ENCODE measurements at regions not wholly inside any gene's neighbourhood (a gene's known extent, or its start where the extent isn't known, plus 50 kb on each side); places are given as distances from the start of the nearest gene placed in this dataset.

DNA sequence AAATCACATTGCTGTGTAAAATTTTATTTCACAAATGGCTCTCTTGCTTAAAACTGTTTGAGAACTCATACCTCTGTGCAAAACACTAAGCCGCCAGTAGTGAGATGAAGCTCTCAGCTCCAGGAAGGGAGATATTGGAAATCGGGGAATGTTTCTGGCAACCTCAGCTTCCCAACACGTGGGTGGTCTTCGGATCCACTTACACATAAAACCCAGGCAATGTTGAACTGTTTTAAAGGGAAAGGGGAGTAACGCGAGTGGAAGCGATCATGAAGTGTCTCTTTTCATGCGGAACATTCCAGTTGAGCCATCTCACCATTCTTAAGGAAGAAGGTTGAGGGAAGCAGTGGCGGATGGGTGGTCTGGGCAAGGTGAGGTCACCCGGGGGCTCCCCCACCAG, 136.8 kb downstream of the ASB1 start:
- no peaks in the 10 kb centered on the region for H3K36me3 ChIP-seq (ENCODE audit: control insufficient read depth in 4 of 4, insufficient read depth in 3 of 4, low read depth in 1 of 4, low read length in 3 of 4)
- WGBS: 77% methylated on average over 10 of the region's 10 CpGs
- no peaks in the 10 kb centered on the region for H3K9me3 ChIP-seq (ENCODE audit: control insufficient read depth in 4 of 4, low read length in 3 of 4)
- H3K4me1 ChIP-seq (ENCODE audit: control insufficient read depth in 4 of 4, insufficient read depth in 4 of 4, low read length in 3 of 4): no peaks in the 10 kb centered on the region
- H3K27ac ChIP-seq (ENCODE audit: low read depth in 1 of 2, low read length in 2 of 2): no peak overlapping the region
- H3K4me3 ChIP-seq (ENCODE audit: low read depth in 1 of 3, low read length in 3 of 3): no peak overlapping the region
- TF ChIP-seq RXRA (IDR thresholded peaks at IDR 0.05): no peak
- no peak for TF ChIP-seq HNF4G (IDR thresholded peaks at IDR 0.05)
- TF ChIP-seq, protein P1, sequence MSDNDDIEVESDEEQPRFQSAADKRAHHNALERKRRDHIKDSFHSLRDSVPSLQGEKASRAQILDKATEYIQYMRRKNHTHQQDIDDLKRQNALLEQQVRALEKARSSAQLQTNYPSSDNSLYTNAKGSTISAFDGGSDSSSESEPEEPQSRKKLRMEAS (IDR thresholded peaks at IDR 0.05): no peak
- no peak for TF ChIP-seq SP1 (IDR thresholded peaks at IDR 0.05)
- no peak for TF ChIP-seq GABPA (IDR thresholded peaks at IDR 0.05 in 1 of 2, conservative IDR thresholded peaks at IDR 0.05 in 1 of 2)
- no peak for TF ChIP-seq FOXA2 (IDR thresholded peaks at IDR 0.05)
- no peak for TF ChIP-seq FOXA1 (IDR thresholded peaks at IDR 0.05)
- TF ChIP-seq HNF4A (conservative IDR thresholded peaks at IDR 0.05): no peak
- peaks cover 0 to 3% (median 0%) of the 10 kb centered on the region in 4 donors for H3K27me3 ChIP-seq (ENCODE audit: control insufficient read depth in 4 of 4, insufficient read depth in 4 of 4, low read length in 3 of 4)
- no peak overlapping the region for H3K9ac ChIP-seq (ENCODE audit: low read depth in 1 of 2, low read length in 2 of 2)
- DNase-seq (ENCODE audit: low spot score): no peak

DNA sequence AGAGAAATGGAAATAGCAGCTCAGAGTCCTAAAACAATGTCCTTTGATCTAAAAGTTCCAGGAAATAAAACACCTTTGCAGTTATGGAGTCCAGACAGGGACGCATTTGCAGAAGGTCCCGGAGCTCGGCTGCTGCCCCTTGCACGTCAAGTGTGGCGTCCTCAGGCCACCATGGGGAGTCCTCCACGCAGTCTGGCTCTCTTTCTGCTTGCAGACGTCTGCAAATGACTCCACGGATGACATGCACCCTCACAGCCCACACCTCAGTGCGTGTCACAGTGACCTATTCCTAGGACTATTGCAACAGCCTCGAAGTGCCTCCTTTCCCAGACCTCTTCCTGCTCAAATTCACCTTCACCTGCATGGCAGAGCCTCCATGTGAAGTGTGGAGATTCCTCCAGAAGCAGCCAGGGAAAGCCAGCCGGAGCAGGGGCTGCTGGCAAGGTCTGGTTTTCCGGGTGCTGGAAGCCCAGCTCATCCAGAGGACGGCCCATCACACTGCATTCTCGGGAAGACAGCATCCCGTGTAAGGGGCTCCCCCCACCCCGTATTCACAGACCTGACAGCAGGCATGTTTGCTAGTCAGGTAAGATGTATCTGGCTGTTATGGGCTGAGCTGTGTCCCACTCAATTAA, 137.7 kb downstream of the ASB1 start:
- Histone ChIP-seq H3K27me3 (ENCODE audit: control insufficient read depth in 4 of 4, insufficient read depth in 4 of 4, low read length in 3 of 4) (peaks cover 0 to 3% (median 0%) of the 10 kb centered on the region in 4 donors), H3K9me3 (ENCODE audit: control insufficient read depth in 4 of 4, low read length in 3 of 4) (no peaks in the 10 kb centered on the region), H3K9ac (ENCODE audit: low read depth in 1 of 2, low read length in 2 of 2) (no peak overlapping the region), H3K4me3 (ENCODE audit: low read depth in 1 of 3, low read length in 3 of 3) (no peak overlapping the region), H3K27ac (ENCODE audit: low read depth in 1 of 2, low read length in 2 of 2) (no peak overlapping the region), H3K4me1 (ENCODE audit: control insufficient read depth in 4 of 4, insufficient read depth in 4 of 4, low read length in 3 of 4) (no peaks in the 10 kb centered on the region), H3K36me3 (ENCODE audit: control insufficient read depth in 4 of 4, insufficient read depth in 3 of 4, low read depth in 1 of 4, low read length in 3 of 4) (no peaks in the 10 kb centered on the region)
- TF ChIP-seq SP1 (IDR thresholded peaks at IDR 0.05) (no peak), NR2F2 (IDR thresholded peaks at IDR 0.05) (no peak), FOXA2 (IDR thresholded peaks at IDR 0.05) (no peak), HNF4A (conservative IDR thresholded peaks at IDR 0.05) (no peak)
- TF ChIP-seq, protein P2, sequence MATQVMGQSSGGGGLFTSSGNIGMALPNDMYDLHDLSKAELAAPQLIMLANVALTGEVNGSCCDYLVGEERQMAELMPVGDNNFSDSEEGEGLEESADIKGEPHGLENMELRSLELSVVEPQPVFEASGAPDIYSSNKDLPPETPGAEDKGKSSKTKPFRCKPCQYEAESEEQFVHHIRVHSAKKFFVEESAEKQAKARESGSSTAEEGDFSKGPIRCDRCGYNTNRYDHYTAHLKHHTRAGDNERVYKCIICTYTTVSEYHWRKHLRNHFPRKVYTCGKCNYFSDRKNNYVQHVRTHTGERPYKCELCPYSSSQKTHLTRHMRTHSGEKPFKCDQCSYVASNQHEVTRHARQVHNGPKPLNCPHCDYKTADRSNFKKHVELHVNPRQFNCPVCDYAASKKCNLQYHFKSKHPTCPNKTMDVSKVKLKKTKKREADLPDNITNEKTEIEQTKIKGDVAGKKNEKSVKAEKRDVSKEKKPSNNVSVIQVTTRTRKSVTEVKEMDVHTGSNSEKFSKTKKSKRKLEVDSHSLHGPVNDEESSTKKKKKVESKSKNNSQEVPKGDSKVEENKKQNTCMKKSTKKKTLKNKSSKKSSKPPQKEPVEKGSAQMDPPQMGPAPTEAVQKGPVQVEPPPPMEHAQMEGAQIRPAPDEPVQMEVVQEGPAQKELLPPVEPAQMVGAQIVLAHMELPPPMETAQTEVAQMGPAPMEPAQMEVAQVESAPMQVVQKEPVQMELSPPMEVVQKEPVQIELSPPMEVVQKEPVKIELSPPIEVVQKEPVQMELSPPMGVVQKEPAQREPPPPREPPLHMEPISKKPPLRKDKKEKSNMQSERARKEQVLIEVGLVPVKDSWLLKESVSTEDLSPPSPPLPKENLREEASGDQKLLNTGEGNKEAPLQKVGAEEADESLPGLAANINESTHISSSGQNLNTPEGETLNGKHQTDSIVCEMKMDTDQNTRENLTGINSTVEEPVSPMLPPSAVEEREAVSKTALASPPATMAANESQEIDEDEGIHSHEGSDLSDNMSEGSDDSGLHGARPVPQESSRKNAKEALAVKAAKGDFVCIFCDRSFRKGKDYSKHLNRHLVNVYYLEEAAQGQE (IDR thresholded peaks at IDR 0.05): no peak
- 81% methylated on average over 16 of the region's 16 CpGs for WGBS
- no peak for DNase-seq (ENCODE audit: low spot score)

DNA sequence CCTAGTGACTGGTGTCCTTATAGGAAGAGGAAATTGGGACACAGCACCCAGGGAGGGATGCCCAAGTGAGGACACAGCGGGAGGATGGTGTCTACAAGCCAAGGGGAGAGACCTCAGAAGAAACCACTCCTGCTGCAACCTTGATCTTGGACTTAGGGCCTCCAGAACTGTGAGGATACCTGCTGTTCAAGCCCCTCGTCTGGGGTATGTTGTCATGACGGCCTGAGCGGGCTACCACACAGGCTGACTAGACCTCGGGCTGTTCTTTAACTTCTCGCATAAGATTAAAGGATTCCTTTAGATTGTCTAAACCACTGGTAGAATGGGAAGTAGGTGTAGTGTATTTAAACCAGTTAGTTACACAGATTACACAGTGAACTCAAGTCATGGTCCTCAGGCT, 138.3 kb downstream of the ASB1 start:
- DNase-seq (ENCODE audit: low spot score): no peak
- Histone ChIP-seq H3K36me3 (ENCODE audit: control insufficient read depth in 4 of 4, insufficient read depth in 3 of 4, low read depth in 1 of 4, low read length in 3 of 4) (no peaks in the 10 kb centered on the region), H3K27me3 (ENCODE audit: control insufficient read depth in 4 of 4, insufficient read depth in 4 of 4, low read length in 3 of 4) (peaks cover 0 to 4% (median 0%) of the 10 kb centered on the region in 4 donors), H3K9me3 (ENCODE audit: control insufficient read depth in 4 of 4, low read length in 3 of 4) (no peaks in the 10 kb centered on the region), H3K4me3 (ENCODE audit: low read depth in 1 of 3, low read length in 3 of 3) (no peak overlapping the region), H3K4me1 (ENCODE audit: control insufficient read depth in 4 of 4, insufficient read depth in 4 of 4, low read length in 3 of 4) (no peaks in the 10 kb centered on the region), H3K9ac (ENCODE audit: low read depth in 1 of 2, low read length in 2 of 2) (no peak overlapping the region), H3K27ac (ENCODE audit: low read depth in 1 of 2, low read length in 2 of 2) (no peak overlapping the region)
- 80% methylated on average over 6 of the region's 6 CpGs for WGBS
- TF ChIP-seq, protein P3, sequence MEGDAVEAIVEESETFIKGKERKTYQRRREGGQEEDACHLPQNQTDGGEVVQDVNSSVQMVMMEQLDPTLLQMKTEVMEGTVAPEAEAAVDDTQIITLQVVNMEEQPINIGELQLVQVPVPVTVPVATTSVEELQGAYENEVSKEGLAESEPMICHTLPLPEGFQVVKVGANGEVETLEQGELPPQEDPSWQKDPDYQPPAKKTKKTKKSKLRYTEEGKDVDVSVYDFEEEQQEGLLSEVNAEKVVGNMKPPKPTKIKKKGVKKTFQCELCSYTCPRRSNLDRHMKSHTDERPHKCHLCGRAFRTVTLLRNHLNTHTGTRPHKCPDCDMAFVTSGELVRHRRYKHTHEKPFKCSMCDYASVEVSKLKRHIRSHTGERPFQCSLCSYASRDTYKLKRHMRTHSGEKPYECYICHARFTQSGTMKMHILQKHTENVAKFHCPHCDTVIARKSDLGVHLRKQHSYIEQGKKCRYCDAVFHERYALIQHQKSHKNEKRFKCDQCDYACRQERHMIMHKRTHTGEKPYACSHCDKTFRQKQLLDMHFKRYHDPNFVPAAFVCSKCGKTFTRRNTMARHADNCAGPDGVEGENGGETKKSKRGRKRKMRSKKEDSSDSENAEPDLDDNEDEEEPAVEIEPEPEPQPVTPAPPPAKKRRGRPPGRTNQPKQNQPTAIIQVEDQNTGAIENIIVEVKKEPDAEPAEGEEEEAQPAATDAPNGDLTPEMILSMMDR (IDR thresholded peaks at IDR 0.05; ENCODE audit: low read depth, low read length, missing input control): no peak
- TF ChIP-seq FOXA2 (IDR thresholded peaks at IDR 0.05) (no peak), NR2F2 (IDR thresholded peaks at IDR 0.05) (no peak), RAD21 (IDR thresholded peaks at IDR 0.05) (no peak)
- TF ChIP-seq, protein P2 (IDR thresholded peaks at IDR 0.05): no peak
- TF ChIP-seq, protein P4, sequence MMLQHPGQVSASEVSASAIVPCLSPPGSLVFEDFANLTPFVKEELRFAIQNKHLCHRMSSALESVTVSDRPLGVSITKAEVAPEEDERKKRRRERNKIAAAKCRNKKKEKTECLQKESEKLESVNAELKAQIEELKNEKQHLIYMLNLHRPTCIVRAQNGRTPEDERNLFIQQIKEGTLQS (IDR thresholded peaks at IDR 0.05): no peak
- TF ChIP-seq, protein P5, sequence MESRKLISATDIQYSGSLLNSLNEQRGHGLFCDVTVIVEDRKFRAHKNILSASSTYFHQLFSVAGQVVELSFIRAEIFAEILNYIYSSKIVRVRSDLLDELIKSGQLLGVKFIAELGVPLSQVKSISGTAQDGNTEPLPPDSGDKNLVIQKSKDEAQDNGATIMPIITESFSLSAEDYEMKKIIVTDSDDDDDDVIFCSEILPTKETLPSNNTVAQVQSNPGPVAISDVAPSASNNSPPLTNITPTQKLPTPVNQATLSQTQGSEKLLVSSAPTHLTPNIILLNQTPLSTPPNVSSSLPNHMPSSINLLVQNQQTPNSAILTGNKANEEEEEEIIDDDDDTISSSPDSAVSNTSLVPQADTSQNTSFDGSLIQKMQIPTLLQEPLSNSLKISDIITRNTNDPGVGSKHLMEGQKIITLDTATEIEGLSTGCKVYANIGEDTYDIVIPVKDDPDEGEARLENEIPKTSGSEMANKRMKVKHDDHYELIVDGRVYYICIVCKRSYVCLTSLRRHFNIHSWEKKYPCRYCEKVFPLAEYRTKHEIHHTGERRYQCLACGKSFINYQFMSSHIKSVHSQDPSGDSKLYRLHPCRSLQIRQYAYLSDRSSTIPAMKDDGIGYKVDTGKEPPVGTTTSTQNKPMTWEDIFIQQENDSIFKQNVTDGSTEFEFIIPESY (IDR thresholded peaks at IDR 0.05): no peak
